Right lobe of liver (tissue), 6 donors: ENCODE measurements at regions not wholly inside any gene's neighbourhood (a gene's known extent, or its start where the extent isn't known, plus 50 kb on each side); places are given as distances from the start of the nearest gene placed in this dataset.

Experiments
- ATAC-seq, 4 donors: fragments of 200-7000 bp; cut with Tn5 transposase; one replicate each; pipeline ENCODE4 v1.9.1; 2020; ENCODE audit warnings: mild to moderate bottlenecking in 4 of 4, moderate library complexity in 4 of 4
- DNase-seq, 3 donors: peaks; one replicate each; pipeline ENCODE4 v3.0.0-alpha.2; 2020
- H3K27ac ChIP-seq, 3 donors: fragments of 200-600 bp; one replicate each; pipeline ENCODE4 v1.8.0; 2022
- H3K27me3 ChIP-seq, 2 donors: fragments of 200-600 bp; one replicate each; pipeline ENCODE4 v1.8.0; 2022
- H3K36me3 ChIP-seq, 4 donors: fragments of 200-600 bp; sonication (generic) in 1 of 4; one replicate each; pipeline versions ENCODE4 v1.5.1 to v1.8.0; 2017 to 2022; ENCODE audit warnings: control low read depth in 1 of 4
- H3K4me1 ChIP-seq, 4 donors: fragments of 200-600 bp; sonication (generic) in 1 of 4; one replicate each; pipeline versions ENCODE4 v1.5.1 to v1.8.0; 2017 to 2022; ENCODE audit warnings: control low read depth in 1 of 4
- H3K4me3 ChIP-seq, 3 donors: fragments of 200-600 bp; one replicate each; pipeline ENCODE4 v1.8.0; 2022
- H3K9me3 ChIP-seq, 4 donors: fragments of 200-600 bp; sonication (generic) in 1 of 4; one replicate each; pipeline versions ENCODE4 v1.5.1 to v1.8.0; 2017 to 2022; ENCODE audit warnings: control low read depth in 1 of 4
- CTCF ChIP-seq, 4 donors: fragments of 200-600 bp in 3 of 4; fragments of 450-650 bp in 1 of 4; IDR thresholded peaks; one replicate each; pipeline versions ENCODE4 v1.5.1 to v1.8.0; 2016 to 2022; ENCODE audit warnings: antibody characterized with exemption in 4 of 4, mild to moderate bottlenecking in 2 of 4
- POLR2A ChIP-seq: fragments of 450-650 bp; IDR thresholded peaks from one replicate; pipeline ENCODE4 v1.6.1; 2017; ENCODE audit warnings: antibody characterized with exemption, mild to moderate bottlenecking
- WGBS: methylation state at CpG from one replicate; pipeline ENCODE4 v1.1.6; 2018; ENCODE audit warnings: low coverage, low lambda C conversion rate; ENCODE audit not compliant: insufficient coverage; ENCODE audit errors: missing lambda C conversion rate; 5-methylcytosine and 5-hydroxymethylcytosine counted together
- intact Hi-C, 2 donors: fragments of 100-400 bp; cut with DNase I; formaldehyde crosslinking; loops; one replicate each; pipeline versions ENCODE4 v1.11.2 to v1.14.1; 2022
- donor health status: DM: no; HTN: yes; CAD: no.
- donor health status: DM: no; HTN: no; CAD: no.
- donor health status: DM: no; HTN: no; CAD: no.
- donor health status: DM: no; HTN: yes; CAD: no.
- donor health status: DM: no; HTN: yes; CAD: no.

- Histone ChIP-seq H3K27me3 (no peaks in the 10 kb centered on the region), H3K9me3 (no peaks in the 10 kb centered on the region), H3K36me3 (no peaks in the 10 kb centered on the region), H3K27ac (no peak overlapping the region), H3K4me3 (peak overlapping the region in 1 of 3 donors; percentile 49), H3K4me1 (peaks cover 0 to 27% (median 6%) of the 10 kb centered on the region in 4 donors)
- WGBS = 0% methylated on average over 14 of the region's 49 CpGs
- intact Hi-C loops = no loop called here
- peak in 2 of 3 donors; percentile 46 to 58 for DNase-seq
- no peak for TF ChIP-seq CTCF (IDR thresholded peaks at IDR 0.05)
- no peak for TF ChIP-seq POLR2A
- ATAC-seq = peak; percentile 20 to 32 (median 26)
Observed at GRCh38 chr12:107320033-107320928, 226.9 kb upstream of the CRY1 start.

- ATAC-seq (no peak), DNase-seq (no peak)
- 0% methylated on average over 19 of the region's 42 CpGs for WGBS
Observed at GRCh38 chr12:107320929-107321631, 227.7 kb upstream of the CRY1 start.

GRCh38 chr12:107322063-107322462, 228.7 kb upstream of the CRY1 start:
- H3K36me3 ChIP-seq = no peaks in the 10 kb centered on the region
- H3K27ac ChIP-seq = no peak overlapping the region
- no peaks in the 10 kb centered on the region for H3K27me3 ChIP-seq
- no peaks in the 10 kb centered on the region for H3K9me3 ChIP-seq
- whole genome bisulfite sequencing = 50% methylated on average over 3 of the region's 3 CpGs
- DNase-seq (no peak), ATAC-seq (no peak)
- H3K4me3 ChIP-seq = no peak overlapping the region
- H3K4me1 ChIP-seq = peaks cover 0 to 27% (median 6%) of the 10 kb centered on the region in 4 donors
- intact Hi-C loops = no loop called here
- TF ChIP-seq POLR2A (no peak), CTCF (IDR thresholded peaks at IDR 0.05) (no peak)

More at GRCh38 chr12:107320929-107321631, 227.7 kb upstream of the CRY1 start:
- H3K27me3 ChIP-seq = no peaks in the 10 kb centered on the region
- TF ChIP-seq CTCF (IDR thresholded peaks at IDR 0.05) (no peak), POLR2A (no peak)
- no peak overlapping the region for H3K4me3 ChIP-seq
- H3K27ac ChIP-seq = no peak overlapping the region
- intact Hi-C loops = no loop called here
- no peaks in the 10 kb centered on the region for H3K36me3 ChIP-seq
- no peaks in the 10 kb centered on the region for H3K9me3 ChIP-seq
- H3K4me1 ChIP-seq = peaks cover 0 to 27% (median 6%) of the 10 kb centered on the region in 4 donors

GRCh38 chr12:107325075-107325608, 231.8 kb upstream of the CRY1 start:
- no peak overlapping the region for H3K4me3 ChIP-seq
- no peak for TF ChIP-seq CTCF (IDR thresholded peaks at IDR 0.05)
- no peak for TF ChIP-seq POLR2A
- peaks cover 0 to 9% (median 0%) of the 10 kb centered on the region in 4 donors for H3K4me1 ChIP-seq
- no peak overlapping the region for H3K27ac ChIP-seq
- DNase-seq = no peak
- ATAC-seq = no peak
- no peaks in the 10 kb centered on the region for H3K36me3 ChIP-seq
- intact Hi-C loops = no loop called here
- no peaks in the 10 kb centered on the region for H3K9me3 ChIP-seq
- WGBS = 16% methylated on average over 2 of the region's 2 CpGs
- H3K27me3 ChIP-seq = no peaks in the 10 kb centered on the region
